H9 (cell line): ENCODE measurements at regions not wholly inside any gene's neighbourhood (a gene's known extent, or its start where the extent isn't known, plus 50 kb on each side); places are given as distances from the start of the nearest gene placed in this dataset.

Experiments used
- DNase-seq: peaks from one replicate; pipeline ENCODE4 v3.0.0-alpha.2; 2017
- H2AFZ ChIP-seq: one replicate; pipeline ENCODE4 v1.6.1; 2013; ENCODE audit warnings: mild to moderate bottlenecking, low read length, control low read depth, moderate library complexity
- H2AK5ac ChIP-seq: 2 replicates; pipeline ENCODE4 v1.6.1; 2013; ENCODE audit warnings: low read length, control low read depth, mixed read lengths; ENCODE audit not compliant: insufficient read length
- H2BK120ac ChIP-seq: one replicate; pipeline ENCODE4 v1.6.1; 2013; ENCODE audit warnings: low read depth, mild to moderate bottlenecking, low read length, control low read depth, inconsistent platforms; ENCODE audit not compliant: poor library complexity, severe bottlenecking
- H2BK12ac ChIP-seq: 2 replicates; pipeline ENCODE4 v1.6.1; 2013; ENCODE audit warnings: low read length, control low read depth, mixed read lengths, low read depth; ENCODE audit not compliant: insufficient read length
- H2BK15ac ChIP-seq: 2 replicates; pipeline ENCODE4 v1.6.1; 2013; ENCODE audit warnings: low read depth, low read length, control low read depth
- H2BK20ac ChIP-seq: one replicate; pipeline ENCODE4 v1.6.1; 2013; ENCODE audit warnings: low read depth, mild to moderate bottlenecking, low read length, control low read depth, inconsistent platforms; ENCODE audit not compliant: poor library complexity, severe bottlenecking
- H2BK5ac ChIP-seq: 2 replicates; pipeline ENCODE4 v1.6.1; 2013; ENCODE audit warnings: low read length, control low read depth, mixed read lengths; ENCODE audit not compliant: insufficient read length
- H3K14ac ChIP-seq: 2 replicates; pipeline ENCODE4 v1.6.1; 2013; ENCODE audit warnings: low read length, control low read depth; ENCODE audit not compliant: insufficient read depth
- H3K18ac ChIP-seq: 2 replicates; pipeline ENCODE4 v1.6.1; 2013; ENCODE audit warnings: low read depth, mild to moderate bottlenecking, mixed read lengths, low read length, control low read depth; ENCODE audit not compliant: insufficient read length
- H3K23ac ChIP-seq: 2 replicates; pipeline ENCODE4 v1.6.1; 2013; ENCODE audit warnings: low read length, control low read depth, mixed read lengths, low read depth; ENCODE audit not compliant: insufficient read length
- H3K23me2 ChIP-seq: 2 replicates; pipeline ENCODE4 v1.6.1; 2013; ENCODE audit warnings: low read depth, mild to moderate bottlenecking, mixed read lengths, low read length, control low read depth; ENCODE audit not compliant: insufficient read length, poor library complexity, severe bottlenecking
- H3K27ac ChIP-seq: 2 replicates; pipeline ENCODE4 v1.5.1; 2013; ENCODE audit warnings: low read length, control low read depth, mixed read lengths, low read depth; ENCODE audit not compliant: insufficient read length
- H3K27me3 ChIP-seq: 2 replicates; pipeline ENCODE4 v1.6.1; 2013; ENCODE audit warnings: low read length, control low read depth, inconsistent platforms; ENCODE audit not compliant: insufficient read depth
- H3K4ac ChIP-seq: 2 replicates; pipeline ENCODE4 v1.6.1; 2013; ENCODE audit warnings: low read depth, mild to moderate bottlenecking, control low read depth, inconsistent platforms, low read length, moderate library complexity
- H3K4me1 ChIP-seq: 2 replicates; pipeline ENCODE4 v1.6.1; 2013; ENCODE audit warnings: low read length, control low read depth, inconsistent platforms; ENCODE audit not compliant: insufficient read depth
- H3K4me2 ChIP-seq: 2 replicates; pipeline ENCODE4 v1.6.1; 2013; ENCODE audit warnings: low read length, control low read depth, mixed read lengths; ENCODE audit not compliant: insufficient read length, insufficient read depth
- H3K56ac ChIP-seq: 2 replicates; pipeline ENCODE4 v1.6.1; 2013; ENCODE audit warnings: low read depth, mild to moderate bottlenecking, mixed read lengths, low read length, control low read depth; ENCODE audit not compliant: insufficient read length
- H3K79me1 ChIP-seq: 2 replicates; pipeline ENCODE4 v1.6.1; 2013; ENCODE audit warnings: low read depth, mild to moderate bottlenecking, moderate library complexity, low read length, control low read depth, inconsistent platforms; ENCODE audit not compliant: insufficient read depth, poor library complexity, severe bottlenecking
- H3K79me2 ChIP-seq: 2 replicates; pipeline ENCODE4 v1.6.1; 2013; ENCODE audit warnings: low read length, control low read depth, inconsistent platforms; ENCODE audit not compliant: insufficient read depth
- H3K9ac ChIP-seq: 2 replicates; pipeline ENCODE4 v1.6.1; 2013; ENCODE audit warnings: low read length, control low read depth, mixed read lengths; ENCODE audit not compliant: insufficient read length; ENCODE audit errors: extremely low read depth
- H3K9me3 ChIP-seq: one replicate; pipeline ENCODE4 v1.6.1; 2013; ENCODE audit warnings: low read depth, low read length, inconsistent platforms; ENCODE audit not compliant: control insufficient read depth
- H3T11ph ChIP-seq: one replicate; pipeline ENCODE4 v1.6.1; 2013; ENCODE audit warnings: mild to moderate bottlenecking, low read length, control low read depth, inconsistent platforms
- H4K20me1 ChIP-seq: one replicate; pipeline ENCODE4 v1.6.1; 2013; ENCODE audit not compliant: control insufficient read depth, insufficient read length, insufficient read depth
- H4K5ac ChIP-seq: 2 replicates; pipeline ENCODE4 v1.6.1; 2013; ENCODE audit warnings: low read depth, mild to moderate bottlenecking, mixed read lengths, low read length, control low read depth; ENCODE audit not compliant: insufficient read length
- H4K8ac ChIP-seq: replicated peaks from 2 replicates; pipeline ENCODE4 v1.6.1; 2013; ENCODE audit warnings: low read length, control low read depth, mixed read lengths, low read depth; ENCODE audit not compliant: insufficient read length
- H4K91ac ChIP-seq: 2 replicates; pipeline ENCODE4 v1.6.1; 2013; ENCODE audit warnings: low read depth, mild to moderate bottlenecking, moderate library complexity, mixed read lengths, low read length, control low read depth; ENCODE audit not compliant: insufficient read length
- H3K27ac Mint-ChIP-seq, 3 experiments: 2 replicates in 2 of 3; 3 replicates in 1 of 3; pipeline ENCODE4 v1.8.0; 2020 to 2021; ENCODE audit warnings: mixed read lengths in 3 of 3, mild to moderate bottlenecking in 1 of 3, moderate library complexity in 1 of 3
- H3K27me3 Mint-ChIP-seq: 2 replicates; pipeline ENCODE4 v1.8.0; 2021; ENCODE audit warnings: low read depth, mild to moderate bottlenecking, moderate library complexity, mixed read lengths
- H3K36me3 Mint-ChIP-seq, 3 experiments: 2 replicates in 2 of 3; 3 replicates in 1 of 3; pipeline ENCODE4 v1.8.0; 2020 to 2021; ENCODE audit warnings: low read depth in 3 of 3, mixed read lengths in 3 of 3; ENCODE audit not compliant: insufficient read depth in 1 of 3
- H3K4me1 Mint-ChIP-seq, 2 experiments: 2 replicates each; pipeline ENCODE4 v1.8.0; 2020; ENCODE audit warnings: mixed read lengths in 2 of 2
- H3K4me3 Mint-ChIP-seq, 2 experiments: 2 replicates in 1 of 2; 3 replicates in 1 of 2; pipeline ENCODE4 v1.8.0; 2020 to 2021; ENCODE audit warnings: mild to moderate bottlenecking in 2 of 2, mixed read lengths in 2 of 2, moderate library complexity in 1 of 2
- H3K9me3 Mint-ChIP-seq, 2 experiments: 2 replicates in 1 of 2; 3 replicates in 1 of 2; pipeline ENCODE4 v1.8.0; 2020; ENCODE audit warnings: mild to moderate bottlenecking in 2 of 2, mixed read lengths in 2 of 2, moderate library complexity in 1 of 2
- WGBS: extraction: QIAGEN DNeasy Blood & Tissue Kit; methylation state at CpG from one replicate; pipeline ENCODE4 v1.1.7; 2013; ENCODE audit warnings: missing lambda C conversion rate, low lambda C conversion rate, mixed read lengths; ENCODE audit not compliant: insufficient read length; ENCODE audit errors: extremely low coverage; 5-methylcytosine and 5-hydroxymethylcytosine counted together
- TF ChIP-seq, protein P1 (sequence below): fragments of 200-600 bp; sonication (generic); conservative IDR thresholded peaks from 3 replicates; pipeline ENCODE4 v1.8.0; 2021; ENCODE audit warnings: antibody characterized with exemption, mild to moderate bottlenecking

DNA sequence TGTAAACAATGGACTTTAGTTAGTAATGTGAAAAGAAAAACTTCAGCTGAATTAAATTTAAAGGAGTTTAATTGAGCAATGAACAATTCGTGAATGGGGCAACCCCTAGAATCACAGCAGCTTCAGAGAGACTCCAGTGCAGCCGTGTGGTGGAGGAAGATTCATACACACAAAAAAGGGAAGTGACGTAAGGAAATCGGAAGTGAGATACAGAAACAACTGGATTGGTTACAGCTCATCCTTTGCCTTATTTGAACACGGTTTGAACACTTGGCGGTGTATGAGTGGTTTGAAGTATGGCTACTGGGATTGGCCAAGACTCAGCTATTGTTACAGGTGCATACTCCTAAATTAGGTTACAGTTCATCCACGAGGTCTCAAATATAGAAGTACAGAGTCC is 460.4 kb upstream of the ASIC2 start:
- H3K18ac ChIP-seq, result no peak overlapping the region
- no peak overlapping the region for H3K23ac ChIP-seq
- DNase-seq, result no peak
- H3K9ac ChIP-seq, result no peak overlapping the region
- H2BK12ac ChIP-seq, result no peak overlapping the region
- H4K5ac ChIP-seq, result no peak overlapping the region
- H3K56ac ChIP-seq, result no peak overlapping the region
- no peak overlapping the region for H3K4me3 Mint-ChIP-seq
- H4K8ac ChIP-seq, result no peak overlapping the region
- H2BK120ac ChIP-seq, result no peak overlapping the region
- peaks cover 31 to 34% of the 10 kb centered on the region in 2 experiments for H3K4me1 Mint-ChIP-seq
- WGBS, result no CpG with 5 or more reads among the region's 7 CpGs
- peaks cover 12% of the 10 kb centered on the region; the same call in 1 of the 2 replicates for H3K27me3 ChIP-seq
- no peaks in the 10 kb centered on the region for H3K79me2 ChIP-seq
- no peak overlapping the region for H2BK5ac ChIP-seq
- H3K27me3 Mint-ChIP-seq, result peaks cover 60% of the 10 kb centered on the region
- no peak overlapping the region for H3K27ac Mint-ChIP-seq
- no peak overlapping the region for H2BK15ac ChIP-seq
- H3K23me2 ChIP-seq, result peaks cover 3% of the 10 kb centered on the region
- no peak overlapping the region for H4K91ac ChIP-seq
- H2AFZ ChIP-seq, result no peak overlapping the region
- H3K4me2 ChIP-seq, result no peak overlapping the region
- no peaks in the 10 kb centered on the region for H4K20me1 ChIP-seq
- no peak overlapping the region for H3K4ac ChIP-seq
- H3T11ph ChIP-seq, result no peak overlapping the region
- H2BK20ac ChIP-seq, result no peak overlapping the region
- H3K14ac ChIP-seq, result no peak overlapping the region
- no peak overlapping the region for H3K27ac ChIP-seq
- TF ChIP-seq, protein P1, sequence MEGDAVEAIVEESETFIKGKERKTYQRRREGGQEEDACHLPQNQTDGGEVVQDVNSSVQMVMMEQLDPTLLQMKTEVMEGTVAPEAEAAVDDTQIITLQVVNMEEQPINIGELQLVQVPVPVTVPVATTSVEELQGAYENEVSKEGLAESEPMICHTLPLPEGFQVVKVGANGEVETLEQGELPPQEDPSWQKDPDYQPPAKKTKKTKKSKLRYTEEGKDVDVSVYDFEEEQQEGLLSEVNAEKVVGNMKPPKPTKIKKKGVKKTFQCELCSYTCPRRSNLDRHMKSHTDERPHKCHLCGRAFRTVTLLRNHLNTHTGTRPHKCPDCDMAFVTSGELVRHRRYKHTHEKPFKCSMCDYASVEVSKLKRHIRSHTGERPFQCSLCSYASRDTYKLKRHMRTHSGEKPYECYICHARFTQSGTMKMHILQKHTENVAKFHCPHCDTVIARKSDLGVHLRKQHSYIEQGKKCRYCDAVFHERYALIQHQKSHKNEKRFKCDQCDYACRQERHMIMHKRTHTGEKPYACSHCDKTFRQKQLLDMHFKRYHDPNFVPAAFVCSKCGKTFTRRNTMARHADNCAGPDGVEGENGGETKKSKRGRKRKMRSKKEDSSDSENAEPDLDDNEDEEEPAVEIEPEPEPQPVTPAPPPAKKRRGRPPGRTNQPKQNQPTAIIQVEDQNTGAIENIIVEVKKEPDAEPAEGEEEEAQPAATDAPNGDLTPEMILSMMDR, result no peak
- H3K36me3 Mint-ChIP-seq, result peaks cover 0 to 8% (median 5%) of the 10 kb centered on the region in 3 experiments; a peak in 2 of 7 replicates
- H3K9me3 Mint-ChIP-seq, result peaks cover 7 to 15% of the 10 kb centered on the region in 2 experiments
- no peaks in the 10 kb centered on the region for H3K79me1 ChIP-seq
- H3K4me1 ChIP-seq, result no peaks in the 10 kb centered on the region; the same call in 1 of the 2 replicates
- no peaks in the 10 kb centered on the region for H3K9me3 ChIP-seq
- no peak overlapping the region for H2AK5ac ChIP-seq
